ENCODE measurements at regions not wholly inside any gene's neighbourhood (a gene's known extent, or its start where the extent isn't known, plus 50 kb on each side); places are given as distances from the start of the nearest gene placed in this dataset.

DNA sequence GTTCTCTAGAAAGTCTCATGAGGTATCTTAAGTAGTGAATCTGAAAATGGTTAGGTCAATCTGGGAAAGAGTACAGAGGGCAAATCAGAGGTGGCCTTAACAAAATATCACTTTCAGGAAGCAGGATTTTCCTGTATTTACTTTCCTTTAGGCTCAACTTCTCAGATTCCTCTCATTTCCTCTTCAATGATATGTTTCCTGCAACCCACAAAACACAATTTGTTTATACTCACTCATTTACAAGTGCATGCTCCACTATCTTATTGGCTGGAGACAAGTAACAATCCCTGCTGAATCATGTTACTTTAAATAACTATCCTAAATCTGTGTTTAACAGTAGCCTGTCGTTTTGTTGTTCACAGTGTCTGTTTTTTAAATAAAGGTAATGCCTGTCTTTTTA lies 228.1 kb downstream of the DSC3 start:
- TF ChIP-seq, protein P1, sequence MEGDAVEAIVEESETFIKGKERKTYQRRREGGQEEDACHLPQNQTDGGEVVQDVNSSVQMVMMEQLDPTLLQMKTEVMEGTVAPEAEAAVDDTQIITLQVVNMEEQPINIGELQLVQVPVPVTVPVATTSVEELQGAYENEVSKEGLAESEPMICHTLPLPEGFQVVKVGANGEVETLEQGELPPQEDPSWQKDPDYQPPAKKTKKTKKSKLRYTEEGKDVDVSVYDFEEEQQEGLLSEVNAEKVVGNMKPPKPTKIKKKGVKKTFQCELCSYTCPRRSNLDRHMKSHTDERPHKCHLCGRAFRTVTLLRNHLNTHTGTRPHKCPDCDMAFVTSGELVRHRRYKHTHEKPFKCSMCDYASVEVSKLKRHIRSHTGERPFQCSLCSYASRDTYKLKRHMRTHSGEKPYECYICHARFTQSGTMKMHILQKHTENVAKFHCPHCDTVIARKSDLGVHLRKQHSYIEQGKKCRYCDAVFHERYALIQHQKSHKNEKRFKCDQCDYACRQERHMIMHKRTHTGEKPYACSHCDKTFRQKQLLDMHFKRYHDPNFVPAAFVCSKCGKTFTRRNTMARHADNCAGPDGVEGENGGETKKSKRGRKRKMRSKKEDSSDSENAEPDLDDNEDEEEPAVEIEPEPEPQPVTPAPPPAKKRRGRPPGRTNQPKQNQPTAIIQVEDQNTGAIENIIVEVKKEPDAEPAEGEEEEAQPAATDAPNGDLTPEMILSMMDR (IDR thresholded peaks at IDR 0.05) = no peak
- no peak for TF ChIP-seq POLR2A (IDR thresholded peaks at IDR 0.05)
